ENCODE measurements at regions not wholly inside any gene's neighbourhood (a gene's known extent, or its start where the extent isn't known, plus 50 kb on each side); places are given as distances from the start of the nearest gene placed in this dataset.

- no peak for TF ChIP-seq CTCF (conservative IDR thresholded peaks at IDR 0.05)
- H3K27ac ChIP-seq: no peak overlapping the region
Observed at GRCh38 chr9:3136686-3137346, 292.9 kb upstream of the PUM3 start.

GRCh38 chr9:3136230-3136629 is 292.3 kb upstream of the PUM3 start:
- no peak for TF ChIP-seq CTCF (conservative IDR thresholded peaks at IDR 0.05)
- no peak overlapping the region for H3K27ac ChIP-seq

- TF ChIP-seq CTCF (conservative IDR thresholded peaks at IDR 0.05): no peak
- no peak overlapping the region for H3K27ac ChIP-seq
Observed at GRCh38 chr9:3127564-3127963, 283.7 kb upstream of the PUM3 start.

- no peak overlapping the region for H3K27ac ChIP-seq
- TF ChIP-seq CTCF (conservative IDR thresholded peaks at IDR 0.05): no peak
Observed at GRCh38 chr9:3125602-3126405, 281.9 kb upstream of the PUM3 start.

- no peak for TF ChIP-seq CTCF (conservative IDR thresholded peaks at IDR 0.05)
- H3K27ac ChIP-seq: no peak overlapping the region
Observed at GRCh38 chr9:3124001-3124400, 280.1 kb upstream of the PUM3 start.

GRCh38 chr9:3118081-3118480 is 274.2 kb upstream of the PUM3 start:
- no peak overlapping the region for H3K27ac ChIP-seq
- no peak for TF ChIP-seq CTCF (conservative IDR thresholded peaks at IDR 0.05)

GRCh38 chr9:3099646-3100045 is 255.8 kb upstream of the PUM3 start:
- H3K27ac ChIP-seq: no peak overlapping the region
- TF ChIP-seq CTCF (conservative IDR thresholded peaks at IDR 0.05): no peak
